GM12873 (cell line): ENCODE measurements at regions not wholly inside any gene's neighbourhood (a gene's known extent, or its start where the extent isn't known, plus 50 kb on each side); places are given as distances from the start of the nearest gene placed in this dataset.
A peak's percentile ranks its signal among the peaks of the same experiment; 100 is the strongest.

Experiments
- TF ChIP-seq, protein P1 (sequence below): IDR thresholded peaks from 2 replicates; pipeline ENCODE4 v1.5.1; 2012; ENCODE audit warnings: low read depth, mild to moderate bottlenecking, moderate library complexity, low read length, control low read depth; ENCODE audit not compliant: insufficient read depth; ENCODE audit errors: missing control alignments

DNA sequence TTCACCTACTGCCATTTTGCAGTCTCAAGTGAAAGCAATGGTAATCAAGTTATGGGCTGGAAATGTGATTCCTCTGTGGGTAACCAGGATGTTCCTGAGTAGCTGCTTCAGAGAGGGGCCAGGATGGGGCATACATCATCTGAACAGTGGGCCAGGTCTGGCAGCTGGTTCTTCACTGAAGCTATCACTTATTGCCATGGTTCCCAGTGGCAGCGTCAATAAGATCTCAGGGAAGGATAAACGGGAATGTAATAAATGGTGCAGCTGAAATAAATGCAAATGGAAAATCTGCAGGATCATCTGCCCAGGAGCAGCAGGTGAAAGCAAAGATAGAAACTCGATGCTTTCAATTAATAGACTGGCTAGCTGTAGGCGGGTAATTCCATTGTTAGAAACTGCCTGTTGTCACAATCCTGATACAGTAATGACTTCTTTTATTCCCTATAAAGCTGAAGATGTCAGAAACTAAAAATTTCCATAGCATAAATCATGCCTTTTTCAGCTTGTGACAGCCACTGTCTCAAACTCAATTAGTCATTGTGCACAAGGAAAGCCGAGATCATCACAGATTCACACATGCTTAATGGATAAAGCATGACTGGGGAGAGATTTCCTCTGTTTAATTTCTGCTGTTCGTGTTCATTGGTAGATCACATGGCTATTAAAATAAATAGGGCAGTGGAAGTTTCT lies 56.2 kb upstream of the CCDC85A start:
- TF ChIP-seq, protein P1, sequence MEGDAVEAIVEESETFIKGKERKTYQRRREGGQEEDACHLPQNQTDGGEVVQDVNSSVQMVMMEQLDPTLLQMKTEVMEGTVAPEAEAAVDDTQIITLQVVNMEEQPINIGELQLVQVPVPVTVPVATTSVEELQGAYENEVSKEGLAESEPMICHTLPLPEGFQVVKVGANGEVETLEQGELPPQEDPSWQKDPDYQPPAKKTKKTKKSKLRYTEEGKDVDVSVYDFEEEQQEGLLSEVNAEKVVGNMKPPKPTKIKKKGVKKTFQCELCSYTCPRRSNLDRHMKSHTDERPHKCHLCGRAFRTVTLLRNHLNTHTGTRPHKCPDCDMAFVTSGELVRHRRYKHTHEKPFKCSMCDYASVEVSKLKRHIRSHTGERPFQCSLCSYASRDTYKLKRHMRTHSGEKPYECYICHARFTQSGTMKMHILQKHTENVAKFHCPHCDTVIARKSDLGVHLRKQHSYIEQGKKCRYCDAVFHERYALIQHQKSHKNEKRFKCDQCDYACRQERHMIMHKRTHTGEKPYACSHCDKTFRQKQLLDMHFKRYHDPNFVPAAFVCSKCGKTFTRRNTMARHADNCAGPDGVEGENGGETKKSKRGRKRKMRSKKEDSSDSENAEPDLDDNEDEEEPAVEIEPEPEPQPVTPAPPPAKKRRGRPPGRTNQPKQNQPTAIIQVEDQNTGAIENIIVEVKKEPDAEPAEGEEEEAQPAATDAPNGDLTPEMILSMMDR, result no peak

DNA sequence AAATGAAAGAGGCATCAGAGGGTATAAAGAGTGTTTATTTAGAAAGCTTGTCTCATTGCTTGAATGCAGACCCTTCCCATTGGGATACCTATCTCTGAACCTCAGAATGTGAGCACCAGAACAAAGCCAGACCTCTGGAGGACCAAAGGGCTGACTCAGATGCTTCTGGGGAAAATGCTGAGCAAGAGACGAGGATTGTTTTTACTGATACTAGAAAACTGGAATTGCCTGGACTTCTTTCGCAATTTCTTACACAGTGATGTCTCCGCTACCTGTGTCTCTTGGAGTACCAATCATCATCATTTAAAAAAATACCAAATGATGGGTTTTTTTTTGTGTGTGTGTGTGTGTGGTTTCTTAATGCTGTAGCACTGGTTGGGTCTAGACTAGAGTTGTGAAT lies 55.6 kb upstream of the CCDC85A start:
- TF ChIP-seq, protein P1, result no peak

DNA sequence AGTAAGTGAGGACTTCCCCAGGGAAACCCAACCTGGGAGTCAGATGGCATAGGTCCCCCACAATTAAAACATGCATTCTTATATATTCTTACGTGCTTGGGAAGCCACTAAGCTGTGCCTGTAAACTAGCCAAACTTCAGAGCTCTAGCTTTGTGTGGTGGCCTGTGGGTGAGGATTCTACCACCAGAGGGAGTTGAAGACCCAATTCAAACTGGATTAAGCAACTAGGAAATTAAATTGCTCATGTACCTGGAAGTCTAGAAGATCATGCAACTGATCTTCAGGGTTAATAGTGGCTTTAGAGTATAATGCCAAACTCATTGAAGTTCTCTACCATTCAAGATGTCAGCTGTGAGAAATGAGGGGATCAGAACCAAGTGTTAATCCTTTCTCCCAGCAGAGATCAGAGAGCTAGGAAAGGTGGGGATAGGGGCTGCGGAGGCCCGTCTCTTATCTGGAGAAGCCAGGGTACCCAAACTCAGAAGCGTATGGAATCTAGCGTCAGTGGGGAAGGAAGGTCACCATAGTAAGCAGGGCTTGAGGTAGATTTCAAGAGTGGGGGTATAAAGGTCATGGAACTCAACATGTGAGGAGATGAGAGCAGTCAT lies 53.2 kb upstream of the CCDC85A start:
- TF ChIP-seq, protein P1, result peak; percentile 56

DNA sequence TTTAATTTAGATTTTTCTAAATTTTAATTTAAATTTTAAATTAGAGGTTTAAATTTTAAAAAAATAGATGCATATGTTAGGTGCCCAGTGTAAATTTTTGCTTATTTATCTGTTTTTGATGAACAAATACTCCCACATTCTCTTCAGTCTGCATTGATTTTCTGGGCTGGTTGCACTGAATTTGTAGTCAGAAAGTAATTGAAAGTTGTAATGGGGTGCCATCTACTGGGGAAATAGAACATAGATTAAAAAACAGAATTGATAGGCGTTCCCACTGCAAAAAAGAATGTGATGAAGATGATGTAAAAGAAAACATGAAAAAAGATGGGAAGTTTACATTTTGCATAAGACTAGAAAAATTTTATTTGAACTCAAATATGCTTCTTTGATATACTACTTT lies 51.7 kb upstream of the CCDC85A start:
- TF ChIP-seq, protein P1, result peak; percentile 31

DNA sequence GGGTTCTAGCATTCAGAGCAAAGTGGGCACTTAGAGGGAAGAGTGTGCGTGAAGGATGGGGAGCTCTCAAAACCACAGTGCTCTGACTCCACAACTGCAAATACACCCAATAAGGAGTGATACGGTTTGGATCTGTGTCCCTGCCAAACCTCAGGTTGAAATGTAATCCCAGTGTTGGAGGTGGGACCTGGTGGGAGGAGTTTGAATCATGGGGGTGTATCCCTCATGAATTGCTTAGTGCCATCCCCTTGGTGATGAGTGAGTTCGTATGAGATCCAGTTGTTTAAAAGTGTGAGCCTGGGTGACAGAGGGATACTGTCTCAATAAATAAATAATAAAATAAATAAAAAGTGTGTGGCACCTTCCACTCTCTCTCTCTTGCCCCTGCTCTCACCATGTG lies 50.3 kb upstream of the CCDC85A start:
- TF ChIP-seq, protein P1, result no peak

DNA sequence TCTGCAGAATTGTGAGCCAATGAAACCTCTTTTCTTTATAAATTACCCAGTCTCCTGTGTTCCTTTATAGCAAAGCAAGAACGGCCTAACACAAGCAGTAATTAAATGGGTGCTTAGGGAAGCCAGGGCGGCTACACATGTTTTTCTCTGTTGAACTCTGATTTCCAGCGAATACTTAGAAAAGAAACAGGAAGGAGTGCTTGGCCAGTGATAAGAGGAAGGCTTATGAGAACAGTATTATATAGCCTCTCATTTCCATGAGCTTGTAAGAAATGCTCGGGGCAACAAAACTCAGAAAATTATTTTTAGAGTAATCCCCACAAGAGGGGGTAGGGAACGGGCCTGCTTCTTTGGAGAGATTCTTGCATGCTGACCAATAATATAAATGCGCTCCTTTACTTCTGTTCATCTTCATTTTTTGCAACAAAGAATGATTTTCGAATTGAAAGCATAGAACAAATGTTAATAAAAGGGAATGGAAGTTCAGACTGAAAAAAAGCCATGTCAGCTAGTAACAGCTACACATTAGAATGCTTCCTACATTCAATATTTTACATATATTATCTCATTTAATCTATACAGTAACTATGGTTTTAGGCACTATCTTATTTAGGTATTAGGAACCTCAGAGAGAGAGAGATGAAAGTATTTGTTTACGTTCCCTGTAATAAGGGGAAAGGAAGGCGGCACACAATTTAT lies 49.7 kb upstream of the CCDC85A start:
- TF ChIP-seq, protein P1, result no peak
